K562 (cell line): ENCODE measurements at regions not wholly inside any gene's neighbourhood (a gene's known extent, or its start where the extent isn't known, plus 50 kb on each side); places are given as distances from the start of the nearest gene placed in this dataset.

Experiments used
- CHD2 ChIP-seq: IDR thresholded peaks from 2 replicates; pipeline ENCODE4 v1.6.1; 2011; ENCODE audit warnings: low read depth, low read length
- EZH2 ChIP-seq: IDR thresholded peaks from 2 replicates; pipeline ENCODE4 v1.6.1; 2012; ENCODE audit warnings: low read depth, mild to moderate bottlenecking, inconsistent platforms, low read length, borderline replicate concordance
- JUND ChIP-seq, 2 experiments: IDR thresholded peaks; 2 replicates in 1 of 2; 3 replicates in 1 of 2; pipeline ENCODE4 v1.6.1; 2011; ENCODE audit warnings: borderline replicate concordance in 2 of 2, low read depth in 2 of 2, low read length in 2 of 2, improper control_type of control experiment in 1 of 2, missing biosample characterization in 1 of 2, missing genetic modification characterization in 1 of 2, missing genetic modification reagents in 1 of 2
- NUFIP1 ChIP-seq: fragments of 450-650 bp; IDR thresholded peaks from 2 replicates; pipeline ENCODE4 v1.6.1; 2018; ENCODE audit not compliant: partially characterized antibody
- PPARD ChIP-seq: fragments of 250-450 bp; sonication (Bioruptor Pico); IDR thresholded peaks from 2 replicates; pipeline ENCODE4 v1.8.0; 2022; ENCODE audit warnings: inconsistent platforms, mild to moderate bottlenecking, moderate library complexity
- TAF1 ChIP-seq: IDR thresholded peaks from 2 replicates; pipeline ENCODE4 v1.6.1; 2011; ENCODE audit warnings: mild to moderate bottlenecking, low read length, moderate library complexity; ENCODE audit not compliant: insufficient read depth, control insufficient read depth, severe bottlenecking; ENCODE audit errors: extremely low read depth
- ZC3H11A ChIP-seq: IDR thresholded peaks from 2 replicates; pipeline ENCODE4 v1.6.1; 2012; ENCODE audit warnings: low read depth, low read length, improper control_type of control experiment
- ZNF76 ChIP-seq: fragments of 250-450 bp; sonication (Bioruptor Pico); IDR thresholded peaks from 2 replicates; pipeline ENCODE4 v1.4.0; 2020; ENCODE audit warnings: mild to moderate bottlenecking, moderate library complexity, borderline replicate concordance
- TF ChIP-seq, protein P1 (sequence below): fragments of 450-650 bp; IDR thresholded peaks from 2 replicates; pipeline ENCODE4 v1.6.1; 2016; ENCODE audit warnings: mild to moderate bottlenecking
- TF ChIP-seq, protein P2 (sequence below): fragments of 250-450 bp; sonication (Bioruptor Pico); IDR thresholded peaks from 2 replicates; pipeline ENCODE4 v1.5.1; 2021; ENCODE audit warnings: mild to moderate bottlenecking
- TF ChIP-seq, protein P3 (sequence below), 3 experiments: IDR thresholded peaks in 2 of 3; conservative IDR thresholded peaks in 1 of 3; 2 replicates each; pipeline ENCODE4 v1.5.1; 2011 to 2012; ENCODE audit warnings: low read length in 3 of 3, mild to moderate bottlenecking in 3 of 3, control low read depth in 2 of 3, improper control_type of control experiment in 1 of 3, inconsistent platforms in 1 of 3, low read depth in 1 of 3, mixed read lengths in 1 of 3, moderate library complexity in 1 of 3; ENCODE audit not compliant: insufficient read depth in 2 of 3

DNA sequence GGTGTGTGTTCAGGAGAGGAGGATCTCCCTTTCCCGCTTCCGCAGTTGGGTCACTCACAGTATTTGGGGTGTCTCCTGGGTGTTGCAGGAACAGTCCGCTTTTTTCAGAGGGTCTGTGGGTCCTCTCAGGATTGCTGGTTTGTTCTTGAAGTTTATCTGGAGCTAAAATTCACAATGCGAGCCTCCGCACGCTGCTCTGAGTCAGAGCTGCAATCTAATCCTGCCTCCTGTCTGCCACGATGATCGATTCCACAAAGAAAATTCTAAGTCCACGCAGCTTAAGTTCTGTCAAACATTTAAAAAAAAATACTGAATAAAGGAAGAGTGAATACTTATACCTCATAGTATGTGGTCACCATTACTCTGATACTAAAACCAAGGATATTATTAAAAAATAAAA is 76.5 kb downstream of the RAD51AP2 start:
- TF ChIP-seq ZNF76 (CRISPR knock-in tag) (no peak), EZH2 (no peak), JUND (IDR thresholded peaks at IDR 0.05; ENCODE audit: borderline replicate concordance, low read depth, low read length) (no peak), JUND (tag; IDR thresholded peaks at IDR 0.05; ENCODE audit: borderline replicate concordance, low read depth, low read length) (no peak), TAF1 (no peak), PPARD (no peak), NUFIP1 (no peak), CHD2 (no peak), ZC3H11A (no peak)
- TF ChIP-seq, protein P1, sequence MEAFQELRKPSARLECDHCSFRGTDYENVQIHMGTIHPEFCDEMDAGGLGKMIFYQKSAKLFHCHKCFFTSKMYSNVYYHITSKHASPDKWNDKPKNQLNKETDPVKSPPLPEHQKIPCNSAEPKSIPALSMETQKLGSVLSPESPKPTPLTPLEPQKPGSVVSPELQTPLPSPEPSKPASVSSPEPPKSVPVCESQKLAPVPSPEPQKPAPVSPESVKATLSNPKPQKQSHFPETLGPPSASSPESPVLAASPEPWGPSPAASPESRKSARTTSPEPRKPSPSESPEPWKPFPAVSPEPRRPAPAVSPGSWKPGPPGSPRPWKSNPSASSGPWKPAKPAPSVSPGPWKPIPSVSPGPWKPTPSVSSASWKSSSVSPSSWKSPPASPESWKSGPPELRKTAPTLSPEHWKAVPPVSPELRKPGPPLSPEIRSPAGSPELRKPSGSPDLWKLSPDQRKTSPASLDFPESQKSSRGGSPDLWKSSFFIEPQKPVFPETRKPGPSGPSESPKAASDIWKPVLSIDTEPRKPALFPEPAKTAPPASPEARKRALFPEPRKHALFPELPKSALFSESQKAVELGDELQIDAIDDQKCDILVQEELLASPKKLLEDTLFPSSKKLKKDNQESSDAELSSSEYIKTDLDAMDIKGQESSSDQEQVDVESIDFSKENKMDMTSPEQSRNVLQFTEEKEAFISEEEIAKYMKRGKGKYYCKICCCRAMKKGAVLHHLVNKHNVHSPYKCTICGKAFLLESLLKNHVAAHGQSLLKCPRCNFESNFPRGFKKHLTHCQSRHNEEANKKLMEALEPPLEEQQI, result no peak
- TF ChIP-seq, protein P2, sequence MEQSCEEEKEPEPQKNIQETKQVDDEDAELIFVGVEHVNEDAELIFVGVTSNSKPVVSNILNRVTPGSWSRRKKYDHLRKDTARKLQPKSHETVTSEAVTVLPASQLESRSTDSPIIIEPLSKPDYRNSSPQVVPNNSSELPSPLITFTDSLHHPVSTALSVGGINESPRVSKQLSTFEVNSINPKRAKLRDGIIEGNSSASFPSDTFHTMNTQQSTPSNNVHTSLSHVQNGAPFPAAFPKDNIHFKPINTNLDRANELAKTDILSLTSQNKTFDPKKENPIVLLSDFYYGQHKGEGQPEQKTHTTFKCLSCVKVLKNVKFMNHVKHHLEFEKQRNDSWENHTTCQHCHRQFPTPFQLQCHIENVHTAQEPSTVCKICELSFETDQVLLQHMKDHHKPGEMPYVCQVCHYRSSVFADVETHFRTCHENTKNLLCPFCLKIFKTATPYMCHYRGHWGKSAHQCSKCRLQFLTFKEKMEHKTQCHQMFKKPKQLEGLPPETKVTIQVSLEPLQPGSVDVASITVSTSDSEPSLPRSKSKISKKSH (CRISPR knock-in tag), result no peak
- TF ChIP-seq, protein P3, sequence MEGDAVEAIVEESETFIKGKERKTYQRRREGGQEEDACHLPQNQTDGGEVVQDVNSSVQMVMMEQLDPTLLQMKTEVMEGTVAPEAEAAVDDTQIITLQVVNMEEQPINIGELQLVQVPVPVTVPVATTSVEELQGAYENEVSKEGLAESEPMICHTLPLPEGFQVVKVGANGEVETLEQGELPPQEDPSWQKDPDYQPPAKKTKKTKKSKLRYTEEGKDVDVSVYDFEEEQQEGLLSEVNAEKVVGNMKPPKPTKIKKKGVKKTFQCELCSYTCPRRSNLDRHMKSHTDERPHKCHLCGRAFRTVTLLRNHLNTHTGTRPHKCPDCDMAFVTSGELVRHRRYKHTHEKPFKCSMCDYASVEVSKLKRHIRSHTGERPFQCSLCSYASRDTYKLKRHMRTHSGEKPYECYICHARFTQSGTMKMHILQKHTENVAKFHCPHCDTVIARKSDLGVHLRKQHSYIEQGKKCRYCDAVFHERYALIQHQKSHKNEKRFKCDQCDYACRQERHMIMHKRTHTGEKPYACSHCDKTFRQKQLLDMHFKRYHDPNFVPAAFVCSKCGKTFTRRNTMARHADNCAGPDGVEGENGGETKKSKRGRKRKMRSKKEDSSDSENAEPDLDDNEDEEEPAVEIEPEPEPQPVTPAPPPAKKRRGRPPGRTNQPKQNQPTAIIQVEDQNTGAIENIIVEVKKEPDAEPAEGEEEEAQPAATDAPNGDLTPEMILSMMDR (IDR thresholded peaks at IDR 0.05 in 2 of 3, conservative IDR thresholded peaks at IDR 0.05 in 1 of 3; ENCODE audit: insufficient read depth in 2 of 3, low read depth in 1 of 3, low read length in 3 of 3), result no peak
